Epithelial cell of esophagus (primary cell): ENCODE measurements at regions not wholly inside any gene's neighbourhood (a gene's known extent, or its start where the extent isn't known, plus 50 kb on each side); places are given as distances from the start of the nearest gene placed in this dataset.

ENCODE experiments used
- DNase-seq: peaks from one replicate; pipeline ENCODE4 v3.0.0; 2010; ENCODE audit warnings: low read depth
- H3K4me3 ChIP-seq: 2 replicates; pipeline ENCODE4 v1.5.1; 2011; ENCODE audit warnings: mild to moderate bottlenecking, low read length, control low read depth
- TF ChIP-seq, protein P1 (sequence below): IDR thresholded peaks from 2 replicates; pipeline ENCODE4 v1.5.1; 2011; ENCODE audit warnings: low read depth, mild to moderate bottlenecking, low read length, control low read depth, inconsistent platforms; ENCODE audit not compliant: insufficient read depth; ENCODE audit errors: missing control alignments

DNA sequence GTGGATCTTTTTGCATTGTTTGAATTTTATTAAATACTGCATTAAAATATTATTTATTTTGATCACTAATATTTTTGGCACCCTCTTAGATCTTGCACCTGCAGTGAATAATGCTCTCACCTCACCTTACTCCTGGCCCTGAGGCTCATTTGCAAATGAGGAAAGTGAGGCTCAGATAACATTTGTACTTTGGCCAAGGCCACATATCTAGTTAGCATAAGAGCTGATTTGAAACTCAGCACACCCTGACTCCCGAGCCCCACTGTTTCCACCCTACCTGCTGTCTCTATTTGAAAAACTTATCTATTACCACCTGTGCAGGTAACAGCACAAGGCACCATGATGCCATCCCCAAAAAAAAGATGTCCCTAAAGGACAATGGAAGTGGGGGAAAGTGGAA is 358.7 kb upstream of the MAF start:
- DNase-seq = no peak
- TF ChIP-seq, protein P1, sequence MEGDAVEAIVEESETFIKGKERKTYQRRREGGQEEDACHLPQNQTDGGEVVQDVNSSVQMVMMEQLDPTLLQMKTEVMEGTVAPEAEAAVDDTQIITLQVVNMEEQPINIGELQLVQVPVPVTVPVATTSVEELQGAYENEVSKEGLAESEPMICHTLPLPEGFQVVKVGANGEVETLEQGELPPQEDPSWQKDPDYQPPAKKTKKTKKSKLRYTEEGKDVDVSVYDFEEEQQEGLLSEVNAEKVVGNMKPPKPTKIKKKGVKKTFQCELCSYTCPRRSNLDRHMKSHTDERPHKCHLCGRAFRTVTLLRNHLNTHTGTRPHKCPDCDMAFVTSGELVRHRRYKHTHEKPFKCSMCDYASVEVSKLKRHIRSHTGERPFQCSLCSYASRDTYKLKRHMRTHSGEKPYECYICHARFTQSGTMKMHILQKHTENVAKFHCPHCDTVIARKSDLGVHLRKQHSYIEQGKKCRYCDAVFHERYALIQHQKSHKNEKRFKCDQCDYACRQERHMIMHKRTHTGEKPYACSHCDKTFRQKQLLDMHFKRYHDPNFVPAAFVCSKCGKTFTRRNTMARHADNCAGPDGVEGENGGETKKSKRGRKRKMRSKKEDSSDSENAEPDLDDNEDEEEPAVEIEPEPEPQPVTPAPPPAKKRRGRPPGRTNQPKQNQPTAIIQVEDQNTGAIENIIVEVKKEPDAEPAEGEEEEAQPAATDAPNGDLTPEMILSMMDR = no peak
- H3K4me3 ChIP-seq = no peak overlapping the region

DNA sequence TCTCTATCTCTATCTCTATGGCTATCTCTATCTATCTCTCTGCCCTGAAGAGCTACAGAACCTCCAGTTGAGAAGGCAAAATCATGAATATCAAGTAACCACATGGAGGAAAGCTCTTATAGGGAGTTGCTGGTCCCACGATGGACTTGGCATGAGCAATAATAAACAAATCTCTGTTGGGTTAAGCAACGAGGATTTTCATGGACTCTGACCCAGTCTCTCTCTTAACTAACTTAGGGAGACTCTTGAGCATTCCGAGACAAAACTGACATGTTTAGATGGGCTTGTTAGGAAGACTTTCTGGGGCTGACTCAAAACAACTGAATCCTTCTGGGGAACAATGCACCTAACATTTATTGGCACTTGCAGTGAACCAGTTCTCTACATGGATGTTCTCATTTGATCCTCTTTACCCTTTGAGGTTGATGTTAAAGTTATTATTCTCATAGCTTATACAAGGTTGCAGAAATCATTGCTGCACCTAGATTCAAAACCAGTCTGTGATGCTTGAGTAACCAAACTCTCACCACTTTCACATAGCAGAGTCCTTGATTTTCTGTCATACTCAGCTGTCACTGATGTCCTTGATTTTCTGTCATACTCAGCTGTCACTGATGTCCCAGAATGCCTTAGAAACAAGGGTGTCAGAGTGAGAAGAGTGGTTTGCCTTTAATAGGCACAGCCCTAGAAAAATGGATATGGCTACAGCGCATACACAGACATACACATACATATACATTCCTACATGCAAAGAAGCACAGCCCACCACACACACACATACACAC is 354.6 kb upstream of the MAF start:
- no peak for DNase-seq
- H3K4me3 ChIP-seq = no peak overlapping the region
- TF ChIP-seq, protein P1 = no peak

DNA sequence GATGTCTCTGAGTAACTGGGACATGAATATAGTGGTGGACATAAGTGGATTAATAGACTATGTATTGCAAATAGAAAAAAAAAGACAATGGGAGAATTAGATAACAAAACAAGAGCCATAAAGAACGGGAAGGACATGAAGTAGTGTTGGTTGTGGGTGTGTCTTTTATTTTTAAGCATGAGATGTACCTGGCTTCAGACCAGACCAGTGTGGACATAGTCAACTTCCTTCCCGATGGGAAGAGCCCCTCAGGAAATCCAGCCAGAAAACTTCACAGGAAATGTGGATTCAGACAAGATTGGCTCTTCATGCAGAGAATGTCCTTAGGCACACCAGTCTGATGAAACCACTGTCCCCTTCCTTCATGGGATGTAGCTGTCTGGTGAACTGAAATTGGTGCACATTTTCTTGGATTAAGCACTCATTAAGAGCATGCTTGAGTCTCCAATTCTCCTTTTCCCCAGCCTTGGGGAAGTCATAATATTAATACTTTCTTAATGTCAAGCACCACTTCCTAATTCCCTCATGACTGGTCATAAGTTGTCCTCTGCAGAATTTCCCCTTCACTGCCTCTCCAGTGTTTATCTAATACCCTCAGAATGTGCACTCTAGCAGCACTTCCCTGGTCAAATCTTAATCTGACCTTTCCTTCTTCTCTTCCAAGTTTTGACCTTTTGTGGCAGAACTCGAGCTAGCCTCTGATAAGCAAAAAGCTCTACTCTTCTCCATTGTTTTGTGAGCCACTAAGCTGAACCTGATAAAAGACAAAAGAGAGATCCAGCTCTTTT is 350.6 kb upstream of the MAF start:
- no peak overlapping the region for H3K4me3 ChIP-seq
- TF ChIP-seq, protein P1 = no peak
- DNase-seq = no peak

DNA sequence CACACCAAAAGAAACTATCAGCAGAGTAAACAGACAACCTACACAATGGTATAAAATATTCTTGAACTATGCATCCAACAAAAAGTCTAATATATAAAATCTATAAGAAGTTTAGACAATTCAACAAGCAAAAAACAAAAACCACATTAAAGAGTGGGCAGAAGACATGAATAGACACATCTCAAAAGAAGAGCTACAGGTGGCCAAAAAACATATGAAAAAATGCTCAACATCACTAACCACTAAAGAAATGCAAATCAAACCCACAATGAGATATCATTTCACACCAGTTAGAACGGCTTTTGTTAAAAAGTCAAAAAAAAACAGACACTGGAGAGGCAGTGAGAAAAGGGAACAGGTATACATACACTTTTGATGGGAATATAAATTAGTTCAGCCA is 348.9 kb upstream of the MAF start:
- DNase-seq = no peak
- TF ChIP-seq, protein P1 = no peak
- no peak overlapping the region for H3K4me3 ChIP-seq

DNA sequence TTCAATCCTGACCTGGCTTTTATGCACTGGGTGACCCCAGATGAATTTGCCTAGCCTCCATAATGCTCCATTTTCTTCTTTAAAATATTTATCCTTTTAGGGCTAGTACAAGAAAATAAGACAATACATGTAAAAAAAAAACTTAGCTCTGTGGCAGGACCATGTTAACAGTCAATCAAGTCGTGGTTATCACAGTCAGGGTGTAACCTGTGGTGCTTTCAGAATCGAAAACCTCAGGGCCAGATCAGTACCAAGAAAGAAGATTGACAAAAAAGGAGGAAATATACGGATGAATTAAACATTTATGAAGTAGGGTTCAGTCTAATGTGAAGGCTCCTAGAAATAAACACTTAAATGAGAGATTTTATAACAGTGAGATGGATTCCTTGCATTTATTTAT is 347.2 kb upstream of the MAF start:
- DNase-seq = no peak
- TF ChIP-seq, protein P1 = no peak
- H3K4me3 ChIP-seq = no peak overlapping the region

DNA sequence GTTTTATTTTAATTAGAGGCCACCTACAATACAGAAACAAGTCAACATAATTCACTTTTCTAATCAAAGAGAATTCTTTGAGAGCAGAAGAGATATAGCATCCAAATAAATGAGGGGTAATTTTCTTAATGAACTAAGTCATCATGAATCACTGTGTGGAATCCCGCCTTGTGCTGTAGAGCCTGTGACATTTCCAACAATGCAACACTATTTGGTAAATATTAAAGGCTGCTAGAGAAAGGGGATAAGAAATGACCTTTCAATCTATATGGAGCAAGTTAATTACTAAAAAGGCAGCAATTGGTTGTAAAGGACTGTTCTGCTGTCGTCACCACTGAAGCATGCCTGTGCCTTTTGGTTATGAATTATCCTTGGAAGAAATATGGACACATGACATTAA is 345.7 kb upstream of the MAF start:
- H3K4me3 ChIP-seq = no peak overlapping the region
- TF ChIP-seq, protein P1 = no peak
- DNase-seq = no peak
